PC-9 (cell line): ENCODE measurements at regions not wholly inside any gene's neighbourhood (a gene's known extent, or its start where the extent isn't known, plus 50 kb on each side); places are given as distances from the start of the nearest gene placed in this dataset.

Experiments used
- BruUV-seq: library from RNA; stranded (reverse); fragments of 400-500 nt; replicated peaks from 2 replicates; lab custom pipeline; 2021; lab: Mats Ljungman, UMichigan
- CTCF ChIA-PET: fragments of 300-600 bp; sonication (Branson Sonifier 250); formaldehyde crosslinking; loops from one replicate; lab custom pipeline; 2022; ENCODE audit warnings: antibody characterized with exemption; lab: Charles Lee
- POLR2A ChIA-PET: fragments of 300-600 bp; sonication (Branson Sonifier 250); formaldehyde crosslinking; loops from one replicate; lab custom pipeline; 2022; ENCODE audit warnings: antibody characterized with exemption; ENCODE audit not compliant: unreplicated experiment; lab: Charles Lee
- DNase-seq, 2 experiments: peaks; one replicate each; pipeline versions ENCODE4 v3.0.0 to v3.0.0-alpha.2; 2015 to 2022; ENCODE audit warnings: mixed read lengths in 1 of 2
- H2AFZ ChIP-seq: fragments of 200-600 bp; sonication (generic); 2 replicates; pipeline ENCODE4 v1.8.1; 2017; ENCODE audit warnings: antibody characterized with exemption
- H3F3A ChIP-seq: fragments of 200-600 bp; sonication (generic); 2 replicates; pipeline ENCODE4 v1.8.1; 2017; ENCODE audit warnings: antibody characterized with exemption, mild to moderate bottlenecking, low read depth; ENCODE audit not compliant: insufficient read depth
- H3K27ac ChIP-seq: fragments of 200-600 bp; sonication (generic); 2 replicates; pipeline ENCODE4 v1.6.1; 2016; ENCODE audit warnings: mixed run types
- H3K27me3 ChIP-seq: fragments of 200-600 bp; sonication (generic); 2 replicates; pipeline ENCODE4 v1.6.1; 2016; ENCODE audit warnings: low read depth, mixed run types; ENCODE audit not compliant: insufficient read depth
- H3K36me3 ChIP-seq: fragments of 200-600 bp; sonication (generic); 2 replicates; pipeline ENCODE4 v1.6.1; 2016; ENCODE audit warnings: low read depth, mixed run types
- H3K4me1 ChIP-seq: fragments of 200-600 bp; sonication (generic); replicated peaks from 2 replicates; pipeline ENCODE4 v1.6.1; 2016; ENCODE audit warnings: mixed run types; ENCODE audit not compliant: insufficient read depth
- H3K4me2 ChIP-seq: fragments of 200-600 bp; sonication (generic); 2 replicates; pipeline ENCODE4 v1.6.1; 2017; ENCODE audit warnings: mixed run types
- H3K4me3 ChIP-seq: fragments of 200-600 bp; sonication (generic); 2 replicates; pipeline ENCODE4 v1.6.1; 2016; ENCODE audit warnings: mixed run types
- H3K79me2 ChIP-seq: fragments of 200-600 bp; sonication (generic); 2 replicates; pipeline ENCODE4 v1.6.1; 2017; ENCODE audit warnings: low read depth, mixed run types
- H3K9me2 ChIP-seq: fragments of 200-600 bp; sonication (generic); 2 replicates; pipeline ENCODE4 v1.8.1; 2017; ENCODE audit warnings: mild to moderate bottlenecking; ENCODE audit not compliant: insufficient read depth
- H3K9me3 ChIP-seq: fragments of 200-600 bp; sonication (generic); 2 replicates; pipeline ENCODE4 v1.8.1; 2016; ENCODE audit warnings: low read depth; ENCODE audit not compliant: insufficient read depth
- H4K20me1 ChIP-seq: fragments of 200-600 bp; sonication (generic); 2 replicates; pipeline ENCODE4 v1.8.1; 2017; ENCODE audit not compliant: insufficient read depth
- CTCF ChIP-seq: fragments of 200-600 bp; sonication (generic); conservative IDR thresholded peaks from 2 replicates; pipeline ENCODE4 v1.6.1; 2017; ENCODE audit warnings: mixed run types, antibody characterized with exemption, mild to moderate bottlenecking, moderate library complexity
- EZH2 ChIP-seq: fragments of 200-600 bp; sonication (generic); IDR thresholded peaks from 2 replicates; pipeline ENCODE4 v1.8.0; 2017; ENCODE audit warnings: antibody characterized with exemption, low read depth
- intact Hi-C: fragments of 100-400 bp; cut with micrococcal nuclease; formaldehyde crosslinking; loops from one replicate; pipeline ENCODE4 v1.10.0; 2022; ENCODE audit not compliant: unreplicated experiment

GRCh38 chr9:111258875-111259271 lies 71.2 kb downstream of the OR2K2 start:
- no peaks in the 10 kb centered on the region for H3K27me3 ChIP-seq
- no peak overlapping the region for H3K27ac ChIP-seq
- H3K4me2 ChIP-seq, result no peak overlapping the region
- no TSS peak for BruUV-seq
- no peaks in the 10 kb centered on the region for H4K20me1 ChIP-seq
- H3K36me3 ChIP-seq, result no peaks in the 10 kb centered on the region
- ChIA-PET CTCF (no interaction called here), POLR2A (no interaction called here)
- H3K4me1 ChIP-seq, result no peaks in the 10 kb centered on the region
- no peaks in the 10 kb centered on the region for H3F3A ChIP-seq
- H3K9me2 ChIP-seq, result no peaks in the 10 kb centered on the region
- TF ChIP-seq EZH2 (no peak), CTCF (no peak)
- no peak for DNase-seq
- no peak overlapping the region for H3K4me3 ChIP-seq
- H3K9me3 ChIP-seq, result no peaks in the 10 kb centered on the region
- intact Hi-C loops, result no loop called here
- no peak overlapping the region for H2AFZ ChIP-seq
- H3K79me2 ChIP-seq, result no peaks in the 10 kb centered on the region

GRCh38 chr9:111258209-111258874 lies 71.7 kb downstream of the OR2K2 start:
- ChIA-PET CTCF (no interaction called here), POLR2A (no interaction called here)
- DNase-seq, result no peak
- Histone ChIP-seq H3F3A (no peaks in the 10 kb centered on the region), H3K9me3 (no peaks in the 10 kb centered on the region), H3K27ac (no peak overlapping the region), H3K4me3 (no peak overlapping the region), H3K79me2 (no peaks in the 10 kb centered on the region), H3K36me3 (no peaks in the 10 kb centered on the region), H3K9me2 (no peaks in the 10 kb centered on the region), H3K27me3 (no peaks in the 10 kb centered on the region), H3K4me2 (no peak overlapping the region), H2AFZ (no peak overlapping the region), H3K4me1 (no peaks in the 10 kb centered on the region), H4K20me1 (no peaks in the 10 kb centered on the region)
- intact Hi-C loops, result no loop called here
- no TSS peak for BruUV-seq
- no peak for TF ChIP-seq CTCF
- TF ChIP-seq EZH2, result no peak

GRCh38 chr9:111253742-111254437 lies 76.1 kb downstream of the OR2K2 start:
- H3K27ac ChIP-seq, result no peak overlapping the region
- no peak overlapping the region for H3K4me2 ChIP-seq
- no peaks in the 10 kb centered on the region for H3K27me3 ChIP-seq
- ChIA-PET POLR2A (no interaction called here), CTCF (no interaction called here)
- H3K4me1 ChIP-seq, result no peaks in the 10 kb centered on the region
- H3K9me3 ChIP-seq, result no peaks in the 10 kb centered on the region
- DNase-seq, result no peak
- H3F3A ChIP-seq, result no peaks in the 10 kb centered on the region
- H3K36me3 ChIP-seq, result no peaks in the 10 kb centered on the region
- H3K9me2 ChIP-seq, result no peaks in the 10 kb centered on the region
- H2AFZ ChIP-seq, result no peak overlapping the region
- BruUV-seq, result no TSS peak
- H3K79me2 ChIP-seq, result no peaks in the 10 kb centered on the region
- H4K20me1 ChIP-seq, result no peaks in the 10 kb centered on the region
- H3K4me3 ChIP-seq, result no peak overlapping the region
- TF ChIP-seq CTCF, result no peak
- no peak for TF ChIP-seq EZH2
- intact Hi-C loops, result no loop called here
